ENCODE measurements at regions not wholly inside any gene's neighbourhood (a gene's known extent, or its start where the extent isn't known, plus 50 kb on each side); places are given as distances from the start of the nearest gene placed in this dataset.

- ChIA-PET CTCF (no interaction called here), POLR2A (interaction anchor here (0.6 kb wide), 1 partner anchor 12 kb away, joined by 4 read pairs; no protein-coding TSS in a partner anchor)
- no peak for DNase-seq (ENCODE audit: low read depth)
- H3K27me3 ChIP-seq (ENCODE audit: control insufficient read depth, insufficient read depth, low read length), result no peaks in the 10 kb centered on the region
- H3K36me3 ChIP-seq (ENCODE audit: control insufficient read depth, insufficient read depth, low read length), result no peaks in the 10 kb centered on the region
- no peak overlapping the region for H3K4me3 ChIP-seq (ENCODE audit: low read depth, low read length)
- no peak for TF ChIP-seq CTCF (IDR thresholded peaks at IDR 0.05; ENCODE audit: insufficient read depth, low read depth, low read length)
Measured at GRCh38 chr17:13753771-13754170, 152.0 kb upstream of the HS3ST3A1 start.

GRCh38 chr17:13755851-13756250, 154.1 kb upstream of the HS3ST3A1 start:
- H3K27me3 ChIP-seq (ENCODE audit: control insufficient read depth, insufficient read depth, low read length), result no peaks in the 10 kb centered on the region
- H3K36me3 ChIP-seq (ENCODE audit: control insufficient read depth, insufficient read depth, low read length), result no peaks in the 10 kb centered on the region
- POLR2A ChIA-PET, result no interaction called here
- DNase-seq (ENCODE audit: low read depth), result no peak
- no peak overlapping the region for H3K4me3 ChIP-seq (ENCODE audit: low read depth, low read length)
- no peak for TF ChIP-seq CTCF (IDR thresholded peaks at IDR 0.05; ENCODE audit: insufficient read depth, low read depth, low read length)
- CTCF ChIA-PET, result no interaction called here

- CTCF ChIA-PET, result interaction anchor here (0.6 to 1.1 kb wide), 2 partner anchors 26 to 29 kb away, joined by 3 to 5 read pairs; no protein-coding TSS in a partner anchor
- POLR2A ChIA-PET, result no interaction called here
Measured at GRCh38 chr17:13756763-13757162, 155.0 kb upstream of the HS3ST3A1 start.

GRCh38 chr17:13757871-13758270, 156.1 kb upstream of the HS3ST3A1 start:
- CTCF ChIA-PET, result interaction anchor here (0.6 to 1.1 kb wide), 2 partner anchors 27 to 109 kb away, joined by 3 read pairs; no protein-coding TSS in a partner anchor
- POLR2A ChIA-PET, result no interaction called here
- no peaks in the 10 kb centered on the region for H3K36me3 ChIP-seq (ENCODE audit: control insufficient read depth, insufficient read depth, low read length)
- no peak for TF ChIP-seq CTCF (IDR thresholded peaks at IDR 0.05; ENCODE audit: insufficient read depth, low read depth, low read length)
- H3K27me3 ChIP-seq (ENCODE audit: control insufficient read depth, insufficient read depth, low read length), result no peaks in the 10 kb centered on the region
- no peak for DNase-seq (ENCODE audit: low read depth)
- no peak overlapping the region for H3K4me3 ChIP-seq (ENCODE audit: low read depth, low read length)

More at GRCh38 chr17:13756763-13757162, 155.0 kb upstream of the HS3ST3A1 start:
- H3K27me3 ChIP-seq (ENCODE audit: control insufficient read depth, insufficient read depth, low read length), result no peaks in the 10 kb centered on the region
- TF ChIP-seq CTCF (IDR thresholded peaks at IDR 0.05; ENCODE audit: insufficient read depth, low read depth, low read length), result no peak
- DNase-seq (ENCODE audit: low read depth), result no peak
- no peak overlapping the region for H3K4me3 ChIP-seq (ENCODE audit: low read depth, low read length)
- H3K36me3 ChIP-seq (ENCODE audit: control insufficient read depth, insufficient read depth, low read length), result no peaks in the 10 kb centered on the region

- no peak for TF ChIP-seq CTCF (IDR thresholded peaks at IDR 0.05; ENCODE audit: insufficient read depth, low read depth, low read length)
- no peak overlapping the region for H3K4me3 ChIP-seq (ENCODE audit: low read depth, low read length)
- no peak for DNase-seq (ENCODE audit: low read depth)
- H3K27me3 ChIP-seq (ENCODE audit: control insufficient read depth, insufficient read depth, low read length), result no peaks in the 10 kb centered on the region
- H3K36me3 ChIP-seq (ENCODE audit: control insufficient read depth, insufficient read depth, low read length), result no peaks in the 10 kb centered on the region
- CTCF ChIA-PET, result interaction anchor here (0.9 kb wide), 1 partner anchor 17 kb away, joined by 4 read pairs; no protein-coding TSS in a partner anchor
- POLR2A ChIA-PET, result no interaction called here
Measured at GRCh38 chr17:13759518-13760335, 158.0 kb upstream of the HS3ST3A1 start.

All from BJ (cell line).